ENCODE measurements at regions not wholly inside any gene's neighbourhood (a gene's known extent, or its start where the extent isn't known, plus 50 kb on each side); places are given as distances from the start of the nearest gene placed in this dataset.
"Not testable (repeated sequence)": the region's sequence is repeated elsewhere in the genome, so short reads cannot be mapped to it uniquely, and the experiment has no call there.

GRCh38 chr15:22719980-22720379, 66.5 kb upstream of the NIPA1 start:
- TF ChIP-seq EZH2 (IDR thresholded peaks at IDR 0.05; ENCODE audit: insufficient read depth, poor library complexity, severe bottlenecking); EZH2phosphoT487 (IDR thresholded peaks at IDR 0.05; ENCODE audit: insufficient read depth, low read depth): not testable (repeated sequence)
